NB4 (cell line): ENCODE measurements at regions not wholly inside any gene's neighbourhood (a gene's known extent, or its start where the extent isn't known, plus 50 kb on each side); places are given as distances from the start of the nearest gene placed in this dataset.

Experiments
- DNase-seq: peaks from one replicate; pipeline ENCODE4 v3.0.0; 2010; ENCODE audit warnings: low read depth
- H3K4me3 ChIP-seq: one replicate; pipeline ENCODE4 v1.5.1; 2011; ENCODE audit warnings: mild to moderate bottlenecking, low read depth, low read length, moderate library complexity
- CTCF ChIP-seq: IDR thresholded peaks from one replicate; pipeline ENCODE4 v1.5.1; 2012; ENCODE audit warnings: low read depth, low read length
- MAX ChIP-seq: IDR thresholded peaks from 2 replicates; pipeline ENCODE4 v1.6.1; 2011; ENCODE audit warnings: low read depth, low read length
- MYC ChIP-seq: IDR thresholded peaks from 2 replicates; pipeline ENCODE4 v1.6.1; 2011; ENCODE audit warnings: low read depth, low read length
- POLR2A ChIP-seq: IDR thresholded peaks from 2 replicates; pipeline ENCODE4 v1.6.1; 2011; ENCODE audit warnings: mild to moderate bottlenecking; ENCODE audit not compliant: insufficient read length; ENCODE audit errors: extremely low read depth

DNA sequence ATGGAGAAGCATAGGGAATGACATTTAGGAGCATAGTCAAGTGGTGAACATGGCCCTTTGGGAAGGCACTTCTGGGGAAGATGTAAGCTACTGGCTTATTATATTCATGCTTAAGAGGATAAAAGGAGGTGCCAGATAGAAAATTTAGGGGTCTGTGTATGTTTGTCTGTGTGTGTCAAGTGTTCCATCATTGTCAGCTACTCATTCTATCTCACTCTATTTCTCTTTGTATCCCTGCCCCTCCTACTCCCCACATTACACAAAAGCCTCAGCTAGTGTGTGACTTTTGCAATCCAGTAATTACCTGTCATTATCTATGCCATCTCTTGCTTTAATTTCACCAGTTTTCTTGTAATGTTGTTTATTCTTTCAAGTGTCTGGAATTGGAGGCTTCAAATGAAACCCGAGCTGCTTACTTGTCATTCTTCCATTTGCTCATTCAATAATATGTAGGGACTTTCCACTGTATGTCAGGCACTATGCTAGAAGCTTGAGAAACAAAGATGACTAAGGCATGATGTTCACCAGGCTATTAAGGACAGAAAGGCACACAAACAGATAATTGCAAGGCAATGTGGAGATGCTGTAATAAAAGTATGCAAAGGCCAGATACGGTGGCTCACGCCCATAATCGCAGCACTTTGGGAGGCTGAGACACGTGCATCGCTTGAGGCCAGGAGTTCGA is 229.8 kb upstream of the TEX13C start:
- TF ChIP-seq MYC: no peak
- no peak for TF ChIP-seq CTCF
- TF ChIP-seq MAX: no peak
- TF ChIP-seq POLR2A: no peak
- H3K4me3 ChIP-seq: no peak overlapping the region
- no peak for DNase-seq

- DNase-seq: no peak
- no peak overlapping the region for H3K4me3 ChIP-seq
- TF ChIP-seq MAX (no peak), CTCF (no peak), POLR2A (no peak), MYC (no peak)
Observed at GRCh38 chrX:125093852-125094251, 225.8 kb upstream of the TEX13C start.

- DNase-seq: no peak
- TF ChIP-seq CTCF: no peak
- TF ChIP-seq POLR2A: no peak
- TF ChIP-seq MAX: no peak
- TF ChIP-seq MYC: no peak
- no peak overlapping the region for H3K4me3 ChIP-seq
Observed at GRCh38 chrX:125094901-125095300, 224.8 kb upstream of the TEX13C start.

- no peak for DNase-seq
- H3K4me3 ChIP-seq: no peak overlapping the region
- TF ChIP-seq CTCF (no peak), MAX (no peak), MYC (no peak), POLR2A (no peak)
Observed at GRCh38 chrX:125096469-125096868, 223.2 kb upstream of the TEX13C start.

DNA sequence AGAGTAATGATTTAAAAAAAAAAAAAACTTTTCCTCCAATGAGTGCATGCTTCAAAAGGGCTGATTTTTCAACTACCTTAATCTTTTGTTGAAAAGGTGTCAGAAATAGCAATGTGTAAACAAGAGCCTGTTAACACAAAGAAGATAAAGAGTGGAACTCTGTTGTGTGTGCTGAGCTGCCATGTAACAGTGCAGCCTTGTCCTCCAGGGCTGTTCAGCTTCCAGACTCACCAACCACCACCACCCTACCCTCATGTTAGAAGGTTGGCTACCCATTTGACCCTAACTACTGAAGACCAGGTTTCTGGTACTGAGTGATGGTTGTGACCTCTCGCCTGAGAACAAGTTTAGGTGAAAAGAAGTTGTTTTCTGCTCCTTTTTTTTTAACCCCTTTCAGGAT is 222.8 kb upstream of the TEX13C start:
- no peak for TF ChIP-seq MAX
- TF ChIP-seq POLR2A: no peak
- no peak for TF ChIP-seq MYC
- no peak for TF ChIP-seq CTCF
- no peak overlapping the region for H3K4me3 ChIP-seq
- no peak for DNase-seq
